ENCODE measurements at regions not wholly inside any gene's neighbourhood (a gene's known extent, or its start where the extent isn't known, plus 50 kb on each side); places are given as distances from the start of the nearest gene placed in this dataset.

DNA sequence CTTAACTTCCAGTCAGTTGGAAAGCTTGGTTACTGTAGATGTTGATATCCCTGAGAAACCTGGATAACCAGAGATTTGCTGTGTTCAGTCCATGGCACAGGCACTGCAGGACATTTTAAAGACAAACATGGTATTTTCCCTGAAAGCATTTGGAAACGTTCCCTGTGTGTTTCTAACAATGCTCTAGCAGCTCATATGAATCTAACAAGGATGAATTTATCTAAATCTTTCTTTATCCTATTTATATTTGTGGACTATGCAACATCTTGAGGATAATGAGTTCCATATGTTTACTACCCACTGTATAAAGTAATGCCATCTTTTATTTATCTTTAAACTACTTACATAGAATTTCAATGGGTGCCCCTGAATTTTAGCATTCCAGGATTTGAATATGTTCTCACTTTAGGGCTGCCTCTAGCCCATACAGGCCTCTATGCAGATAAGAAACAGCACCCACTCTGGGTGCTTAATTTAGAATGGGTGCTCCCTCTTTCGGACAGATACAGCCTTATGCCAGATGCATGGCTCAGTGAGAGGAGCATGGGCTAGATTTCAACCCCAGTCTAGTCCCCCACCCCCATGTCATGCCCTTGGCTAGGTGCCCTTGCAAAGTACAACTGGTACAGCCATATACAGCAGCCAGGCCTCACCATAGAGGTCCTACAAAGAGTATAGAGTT is 50.6 kb upstream of the NEMP2 start:
- ChIA-PET SMC1A (ENCODE audit: uncharacterized antibody, unreplicated experiment) (interaction anchor here (0.6 to 5.3 kb wide), 19 partner anchors 8 to 863 kb away, joined by 3 to 40 read pairs (median 4); partner anchors contain the start of gene NEMP2), POLR2A (interaction anchor here (0.7 to 1.6 kb wide), 5 partner anchors 8 to 94 kb away, joined by 3 to 7 read pairs (median 5); no protein-coding TSS in a partner anchor), RAD21 (ENCODE audit: unreplicated experiment) (interaction anchor here (0.9 to 5.7 kb wide), 9 partner anchors 11 to 95 kb away, joined by 3 to 44 read pairs (median 3); no protein-coding TSS in a partner anchor), CTCF (interaction anchor here (0.7 to 1.7 kb wide), 7 partner anchors 10 to 108 kb away, joined by 3 to 9 read pairs (median 4); no protein-coding TSS in a partner anchor)
- no peak for TF ChIP-seq IRF4 (IDR thresholded peaks at IDR 0.05; ENCODE audit: low read depth, low read length)
- no peak for TF ChIP-seq CBX5 (IDR thresholded peaks at IDR 0.05; ENCODE audit: low read depth)
- TF ChIP-seq ZNF207 (IDR thresholded peaks at IDR 0.05; ENCODE audit: borderline replicate concordance) = no peak
- TF ChIP-seq, protein P1, sequence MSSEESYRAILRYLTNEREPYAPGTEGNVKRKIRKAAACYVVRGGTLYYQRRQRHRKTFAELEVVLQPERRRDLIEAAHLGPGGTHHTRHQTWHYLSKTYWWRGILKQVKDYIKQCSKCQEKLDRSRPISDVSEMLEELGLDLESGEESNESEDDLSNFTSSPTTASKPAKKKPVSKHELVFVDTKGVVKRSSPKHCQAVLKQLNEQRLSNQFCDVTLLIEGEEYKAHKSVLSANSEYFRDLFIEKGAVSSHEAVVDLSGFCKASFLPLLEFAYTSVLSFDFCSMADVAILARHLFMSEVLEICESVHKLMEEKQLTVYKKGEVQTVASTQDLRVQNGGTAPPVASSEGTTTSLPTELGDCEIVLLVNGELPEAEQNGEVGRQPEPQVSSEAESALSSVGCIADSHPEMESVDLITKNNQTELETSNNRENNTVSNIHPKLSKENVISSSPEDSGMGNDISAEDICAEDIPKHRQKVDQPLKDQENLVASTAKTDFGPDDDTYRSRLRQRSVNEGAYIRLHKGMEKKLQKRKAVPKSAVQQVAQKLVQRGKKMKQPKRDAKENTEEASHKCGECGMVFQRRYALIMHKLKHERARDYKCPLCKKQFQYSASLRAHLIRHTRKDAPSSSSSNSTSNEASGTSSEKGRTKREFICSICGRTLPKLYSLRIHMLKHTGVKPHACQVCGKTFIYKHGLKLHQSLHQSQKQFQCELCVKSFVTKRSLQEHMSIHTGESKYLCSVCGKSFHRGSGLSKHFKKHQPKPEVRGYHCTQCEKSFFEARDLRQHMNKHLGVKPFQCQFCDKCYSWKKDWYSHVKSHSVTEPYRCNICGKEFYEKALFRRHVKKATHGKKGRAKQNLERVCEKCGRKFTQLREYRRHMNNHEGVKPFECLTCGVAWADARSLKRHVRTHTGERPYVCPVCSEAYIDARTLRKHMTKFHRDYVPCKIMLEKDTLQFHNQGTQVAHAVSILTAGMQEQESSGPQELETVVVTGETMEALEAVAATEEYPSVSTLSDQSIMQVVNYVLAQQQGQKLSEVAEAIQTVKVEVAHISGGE (CRISPR knock-in tag; IDR thresholded peaks at IDR 0.05) = no peak
- no peak for TF ChIP-seq IKZF2 (IDR thresholded peaks at IDR 0.05)
- TF ChIP-seq, protein P2, sequence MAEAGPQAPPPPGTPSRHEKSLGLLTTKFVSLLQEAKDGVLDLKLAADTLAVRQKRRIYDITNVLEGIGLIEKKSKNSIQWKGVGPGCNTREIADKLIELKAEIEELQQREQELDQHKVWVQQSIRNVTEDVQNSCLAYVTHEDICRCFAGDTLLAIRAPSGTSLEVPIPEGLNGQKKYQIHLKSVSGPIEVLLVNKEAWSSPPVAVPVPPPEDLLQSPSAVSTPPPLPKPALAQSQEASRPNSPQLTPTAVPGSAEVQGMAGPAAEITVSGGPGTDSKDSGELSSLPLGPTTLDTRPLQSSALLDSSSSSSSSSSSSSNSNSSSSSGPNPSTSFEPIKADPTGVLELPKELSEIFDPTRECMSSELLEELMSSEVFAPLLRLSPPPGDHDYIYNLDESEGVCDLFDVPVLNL (IDR thresholded peaks at IDR 0.05; ENCODE audit: low read depth, low read length) = no peak
- TF ChIP-seq, protein P3, sequence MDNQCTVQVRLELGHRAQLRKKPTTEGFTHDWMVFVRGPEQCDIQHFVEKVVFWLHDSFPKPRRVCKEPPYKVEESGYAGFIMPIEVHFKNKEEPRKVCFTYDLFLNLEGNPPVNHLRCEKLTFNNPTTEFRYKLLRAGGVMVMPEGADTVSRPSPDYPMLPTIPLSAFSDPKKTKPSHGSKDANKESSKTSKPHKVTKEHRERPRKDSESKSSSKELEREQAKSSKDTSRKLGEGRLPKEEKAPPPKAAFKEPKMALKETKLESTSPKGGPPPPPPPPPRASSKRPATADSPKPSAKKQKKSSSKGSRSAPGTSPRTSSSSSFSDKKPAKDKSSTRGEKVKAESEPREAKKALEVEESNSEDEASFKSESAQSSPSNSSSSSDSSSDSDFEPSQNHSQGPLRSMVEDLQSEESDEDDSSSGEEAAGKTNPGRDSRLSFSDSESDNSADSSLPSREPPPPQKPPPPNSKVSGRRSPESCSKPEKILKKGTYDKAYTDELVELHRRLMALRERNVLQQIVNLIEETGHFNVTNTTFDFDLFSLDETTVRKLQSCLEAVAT (IDR thresholded peaks at IDR 0.05) = no peak
- TF ChIP-seq PML (IDR thresholded peaks at IDR 0.05; ENCODE audit: low read length) = no peak
- no peak for TF ChIP-seq SUPT20H (IDR thresholded peaks at IDR 0.05; ENCODE audit: borderline replicate concordance, control insufficient read depth, low read depth, low read length)
- no peak for TF ChIP-seq TARDBP (IDR thresholded peaks at IDR 0.05; ENCODE audit: borderline replicate concordance)
- TF ChIP-seq, protein P4, sequence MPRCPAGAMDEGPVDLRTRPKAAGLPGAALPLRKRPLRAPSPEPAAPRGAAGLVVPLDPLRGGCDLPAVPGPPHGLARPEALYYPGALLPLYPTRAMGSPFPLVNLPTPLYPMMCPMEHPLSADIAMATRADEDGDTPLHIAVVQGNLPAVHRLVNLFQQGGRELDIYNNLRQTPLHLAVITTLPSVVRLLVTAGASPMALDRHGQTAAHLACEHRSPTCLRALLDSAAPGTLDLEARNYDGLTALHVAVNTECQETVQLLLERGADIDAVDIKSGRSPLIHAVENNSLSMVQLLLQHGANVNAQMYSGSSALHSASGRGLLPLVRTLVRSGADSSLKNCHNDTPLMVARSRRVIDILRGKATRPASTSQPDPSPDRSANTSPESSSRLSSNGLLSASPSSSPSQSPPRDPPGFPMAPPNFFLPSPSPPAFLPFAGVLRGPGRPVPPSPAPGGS (IDR thresholded peaks at IDR 0.05; ENCODE audit: borderline replicate concordance, insufficient read depth, low read depth, low read length, poor library complexity, severe bottlenecking) = no peak
- TF ChIP-seq, protein P5, sequence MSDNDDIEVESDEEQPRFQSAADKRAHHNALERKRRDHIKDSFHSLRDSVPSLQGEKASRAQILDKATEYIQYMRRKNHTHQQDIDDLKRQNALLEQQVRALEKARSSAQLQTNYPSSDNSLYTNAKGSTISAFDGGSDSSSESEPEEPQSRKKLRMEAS (IDR thresholded peaks at IDR 0.05; ENCODE audit: low read depth, low read length) = no peak
- no peak for TF ChIP-seq NBN (IDR thresholded peaks at IDR 0.05)
- WGBS (ENCODE audit: insufficient coverage, insufficient replicate concordance, low lambda C conversion rate, missing lambda C conversion rate) = 25% methylated on average over 2 of the region's 2 CpGs
- Histone ChIP-seq H2AFZ (ENCODE audit: control insufficient read depth, low read depth, low read length) (no peak overlapping the region), H3K36me3 (ENCODE audit: control insufficient read depth in 2 of 2, insufficient read depth in 2 of 2, low read length in 1 of 2) (no peaks in the 10 kb centered on the region), H3K27ac (ENCODE audit: control insufficient read depth, insufficient read depth) (no peak overlapping the region), H3K4me3 (no peak overlapping the region), H3K9ac (ENCODE audit: control insufficient read depth, insufficient read depth, low read length) (no peak overlapping the region), H3K4me1 (ENCODE audit: control insufficient read depth, insufficient read depth, low read length) (peaks cover 18% of the 10 kb centered on the region), H3K79me2 (ENCODE audit: control insufficient read depth, insufficient read depth, low read length) (no peaks in the 10 kb centered on the region), H4K20me1 (ENCODE audit: control insufficient read depth, insufficient read depth) (no peaks in the 10 kb centered on the region), H3K4me2 (ENCODE audit: control insufficient read depth, insufficient read depth) (no peak overlapping the region), H3K9me3 (replicated peaks; ENCODE audit: control insufficient read depth, insufficient read depth, low read length) (no peaks in the 10 kb centered on the region), H3K27me3 (replicated peaks in 1 of 2; ENCODE audit: control insufficient read depth in 2 of 2, insufficient read depth in 2 of 2, low read length in 1 of 2) (no peaks in the 10 kb centered on the region)
- BruUV-seq (replicated peaks) = no TSS peak
- no peak for DNase-seq (ENCODE audit: low read depth, low spot score)
- in situ Hi-C loops (cut with MboI) = no loop called here
- no peak for FAIRE-seq
- intact Hi-C loops (cut with micrococcal nuclease; ENCODE audit: unreplicated experiment) = no loop called here
- ATAC-seq = no peak
